ENCODE measurements at regions not wholly inside any gene's neighbourhood (a gene's known extent, or its start where the extent isn't known, plus 50 kb on each side); places are given as distances from the start of the nearest gene placed in this dataset.

GRCh38 chr14:84401631-84402030, 1128.3 kb upstream of the FLRT2 start:
- TF ChIP-seq CTCF (IDR thresholded peaks at IDR 0.05): no peak
- TF ChIP-seq POLR2A (IDR thresholded peaks at IDR 0.05): no peak
